OCI-LY7 (cell line): ENCODE measurements at regions not wholly inside any gene's neighbourhood (a gene's known extent, or its start where the extent isn't known, plus 50 kb on each side); places are given as distances from the start of the nearest gene placed in this dataset.

Source experiments
- BruUV-seq: library from RNA; stranded (reverse); fragments of 400-500 nt; replicated peaks from 2 replicates; lab custom pipeline; 2021; lab: Mats Ljungman, UMichigan
- CTCF ChIA-PET: fragments of 300-600 bp; sonication (Branson Sonifier 250); formaldehyde crosslinking; loops from one replicate; lab custom pipeline; 2022; ENCODE audit warnings: antibody characterized with exemption; ENCODE audit not compliant: unreplicated experiment; lab: Charles Lee
- POLR2A ChIA-PET: fragments of 300-600 bp; sonication (Branson Sonifier 250); formaldehyde crosslinking; loops from one replicate; lab custom pipeline; 2022; ENCODE audit warnings: antibody characterized with exemption; lab: Charles Lee
- DNase-seq: peaks from one replicate; pipeline ENCODE4 v3.0.0-alpha.2; 2015; ENCODE audit warnings: low spot score
- H2AFZ ChIP-seq: fragments of 200-600 bp; sonication (generic), shearing (Covaris generic); 2 replicates; pipeline ENCODE4 v1.6.1; 2014; ENCODE audit warnings: mild to moderate bottlenecking, antibody characterized with exemption, low read length, moderate library complexity
- H3K27ac ChIP-seq: fragments of 200-600 bp; sonication (generic); 2 replicates; pipeline ENCODE4 v1.5.1; 2014; ENCODE audit warnings: mixed run types, low read depth, mild to moderate bottlenecking, moderate library complexity, low read length, inconsistent platforms; ENCODE audit not compliant: poor library complexity, severe bottlenecking
- H3K36me3 ChIP-seq: fragments of 200-600 bp; sonication (generic); 2 replicates; pipeline ENCODE4 v1.6.1; 2014; ENCODE audit warnings: mild to moderate bottlenecking, antibody characterized with exemption, low read length, moderate library complexity, mixed read lengths; ENCODE audit not compliant: insufficient read depth
- H3K4me1 ChIP-seq: fragments of 200-600 bp; sonication (generic); 2 replicates; pipeline ENCODE4 v1.5.1; 2014; ENCODE audit warnings: mild to moderate bottlenecking, low read length; ENCODE audit not compliant: insufficient read depth, poor library complexity, severe bottlenecking
- H3K4me2 ChIP-seq: fragments of 200-600 bp; sonication (generic); 2 replicates; pipeline ENCODE4 v1.6.1; 2014; ENCODE audit warnings: mild to moderate bottlenecking, low read length
- H3K4me3 ChIP-seq: fragments of 200-600 bp; sonication (generic); 2 replicates; pipeline ENCODE4 v1.5.1; 2014; ENCODE audit warnings: mild to moderate bottlenecking, low read depth, low read length; ENCODE audit not compliant: poor library complexity, severe bottlenecking
- H3K79me2 ChIP-seq: fragments of 200-600 bp; sonication (generic); 2 replicates; pipeline ENCODE4 v1.6.1; 2016; ENCODE audit warnings: low read depth, mild to moderate bottlenecking, low read length, moderate library complexity, mixed read lengths; ENCODE audit not compliant: insufficient read depth
- H3K9me2 ChIP-seq: fragments of 200-600 bp; sonication (generic); 2 replicates; pipeline ENCODE4 v1.6.1; 2016; ENCODE audit warnings: mild to moderate bottlenecking, low read length, mixed read lengths; ENCODE audit not compliant: insufficient read depth
- H3K9me3 ChIP-seq: fragments of 200-600 bp; sonication (generic); 2 replicates; pipeline ENCODE4 v1.6.1; 2014; ENCODE audit warnings: mild to moderate bottlenecking, mixed run types, low read length, mixed read lengths
- H4K20me1 ChIP-seq: fragments of 200-600 bp; sonication (generic); 2 replicates; pipeline ENCODE4 v1.6.1; 2014; ENCODE audit warnings: mild to moderate bottlenecking, antibody characterized with exemption, low read length, moderate library complexity, mixed read lengths; ENCODE audit not compliant: insufficient read depth
- EZH2phosphoT487 ChIP-seq: fragments of 200-600 bp; sonication (generic); IDR thresholded peaks from 2 replicates; pipeline ENCODE4 v1.6.1; 2018; ENCODE audit warnings: low read depth, borderline replicate concordance, mild to moderate bottlenecking, mixed run types, antibody characterized with exemption, low read length, moderate library complexity, mixed read lengths
- intact Hi-C: fragments of 100-400 bp; cut with micrococcal nuclease; formaldehyde crosslinking; loops from one replicate; pipeline ENCODE4 v1.10.0; 2022; ENCODE audit not compliant: unreplicated experiment
- TF ChIP-seq, protein P1 (sequence below): fragments of 200-600 bp; sonication (generic); conservative IDR thresholded peaks from 2 replicates; pipeline ENCODE4 v1.5.1; 2014; ENCODE audit warnings: mild to moderate bottlenecking, antibody characterized with exemption, low read length, moderate library complexity, mixed read lengths

DNA sequence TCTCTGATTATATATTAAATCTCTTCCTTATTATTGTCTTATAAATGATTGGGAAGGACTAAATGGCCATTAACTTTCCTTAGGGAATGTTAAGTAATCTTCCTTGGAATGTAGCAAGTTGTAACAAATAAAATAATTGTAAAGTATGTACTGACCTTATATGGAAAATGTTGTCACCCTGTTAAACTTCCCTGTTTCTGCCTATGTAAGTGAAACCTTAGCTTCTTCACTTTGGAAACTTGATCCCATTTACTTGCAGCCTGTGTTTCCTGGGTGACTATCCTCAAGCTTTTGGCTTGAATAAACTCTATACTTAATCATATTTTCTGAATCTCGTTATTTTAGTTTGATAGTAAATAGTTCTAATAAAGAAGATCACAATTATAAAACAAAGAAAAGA lies 519.5 kb upstream of the PTCHD4 start:
- no TSS peak for BruUV-seq
- no peak for TF ChIP-seq EZH2phosphoT487
- TF ChIP-seq, protein P1, sequence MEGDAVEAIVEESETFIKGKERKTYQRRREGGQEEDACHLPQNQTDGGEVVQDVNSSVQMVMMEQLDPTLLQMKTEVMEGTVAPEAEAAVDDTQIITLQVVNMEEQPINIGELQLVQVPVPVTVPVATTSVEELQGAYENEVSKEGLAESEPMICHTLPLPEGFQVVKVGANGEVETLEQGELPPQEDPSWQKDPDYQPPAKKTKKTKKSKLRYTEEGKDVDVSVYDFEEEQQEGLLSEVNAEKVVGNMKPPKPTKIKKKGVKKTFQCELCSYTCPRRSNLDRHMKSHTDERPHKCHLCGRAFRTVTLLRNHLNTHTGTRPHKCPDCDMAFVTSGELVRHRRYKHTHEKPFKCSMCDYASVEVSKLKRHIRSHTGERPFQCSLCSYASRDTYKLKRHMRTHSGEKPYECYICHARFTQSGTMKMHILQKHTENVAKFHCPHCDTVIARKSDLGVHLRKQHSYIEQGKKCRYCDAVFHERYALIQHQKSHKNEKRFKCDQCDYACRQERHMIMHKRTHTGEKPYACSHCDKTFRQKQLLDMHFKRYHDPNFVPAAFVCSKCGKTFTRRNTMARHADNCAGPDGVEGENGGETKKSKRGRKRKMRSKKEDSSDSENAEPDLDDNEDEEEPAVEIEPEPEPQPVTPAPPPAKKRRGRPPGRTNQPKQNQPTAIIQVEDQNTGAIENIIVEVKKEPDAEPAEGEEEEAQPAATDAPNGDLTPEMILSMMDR = no peak
- CTCF ChIA-PET = no interaction called here
- no peak for DNase-seq
- Histone ChIP-seq H3K4me3 (no peak overlapping the region), H4K20me1 (no peaks in the 10 kb centered on the region), H3K4me1 (no peaks in the 10 kb centered on the region), H3K27ac (no peak overlapping the region), H3K9me2 (no peaks in the 10 kb centered on the region), H3K36me3 (no peaks in the 10 kb centered on the region), H3K9me3 (no peaks in the 10 kb centered on the region), H2AFZ (no peak overlapping the region), H3K4me2 (no peak overlapping the region), H3K79me2 (no peaks in the 10 kb centered on the region)
- POLR2A ChIA-PET = interaction anchor here (0.7 kb wide), 1 partner anchor 18 kb away, joined by 3 read pairs; no protein-coding TSS in a partner anchor
- intact Hi-C loops = no loop called here

DNA sequence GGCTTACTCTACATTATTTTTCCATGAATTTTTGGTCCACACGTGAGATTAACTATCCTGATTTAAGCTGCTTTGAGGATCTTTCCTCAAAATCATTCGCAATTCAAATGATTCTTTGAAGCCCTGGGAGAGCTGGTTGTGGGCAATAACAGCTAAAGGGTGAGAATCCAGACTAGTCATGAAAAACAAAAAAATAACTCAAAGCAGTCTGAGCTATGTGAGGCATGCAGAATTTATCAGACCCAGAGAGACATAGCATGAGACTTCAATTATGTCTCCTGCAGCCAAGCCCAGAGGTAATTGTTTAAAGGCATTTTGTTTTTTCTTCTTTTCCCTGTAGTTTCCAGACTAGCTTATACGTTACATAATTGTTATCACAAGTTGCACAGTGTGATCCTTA lies 517.3 kb upstream of the PTCHD4 start:
- no peaks in the 10 kb centered on the region for H3K36me3 ChIP-seq
- no peak for TF ChIP-seq EZH2phosphoT487
- TF ChIP-seq, protein P1 = no peak
- intact Hi-C loops = no loop called here

DNA sequence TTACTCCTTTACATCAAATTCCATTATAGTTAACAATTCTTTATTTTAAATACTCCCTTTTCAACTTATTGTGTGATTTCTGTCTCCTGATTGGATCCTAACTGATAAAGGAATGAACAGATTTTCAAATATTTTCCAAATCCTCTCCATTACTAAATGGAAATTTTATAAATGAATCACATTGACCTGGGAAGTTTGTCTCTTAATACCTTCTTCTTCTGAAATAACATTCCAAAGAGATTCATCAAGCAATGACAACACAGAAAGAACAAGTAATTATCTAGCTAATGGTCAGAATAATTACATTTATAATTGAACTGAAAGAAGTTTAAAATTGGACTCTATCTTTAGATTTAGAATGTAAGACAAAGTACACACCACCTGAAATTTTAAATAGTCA lies 515.4 kb upstream of the PTCHD4 start:
- CTCF ChIA-PET = no interaction called here
- no peaks in the 10 kb centered on the region for H3K9me2 ChIP-seq
- no peaks in the 10 kb centered on the region for H3K4me1 ChIP-seq
- POLR2A ChIA-PET = interaction anchor here (0.8 kb wide), 1 partner anchor 29 kb away, joined by 3 read pairs; no protein-coding TSS in a partner anchor
- H3K4me3 ChIP-seq = no peak overlapping the region
- no peak overlapping the region for H2AFZ ChIP-seq
- no peak overlapping the region for H3K4me2 ChIP-seq
- H3K79me2 ChIP-seq = no peaks in the 10 kb centered on the region
- intact Hi-C loops = no loop called here
- no peak for DNase-seq
- H3K9me3 ChIP-seq = no peaks in the 10 kb centered on the region
- H3K36me3 ChIP-seq = no peaks in the 10 kb centered on the region
- H3K27ac ChIP-seq = no peak overlapping the region
- TF ChIP-seq EZH2phosphoT487 = no peak
- TF ChIP-seq, protein P1 = no peak
- H4K20me1 ChIP-seq = no peaks in the 10 kb centered on the region
- BruUV-seq = no TSS peak

More for the DNA sequence above, 517.3 kb upstream of the PTCHD4 start:
- Histone ChIP-seq H3K79me2 (no peaks in the 10 kb centered on the region), H3K27ac (no peak overlapping the region), H3K9me3 (no peaks in the 10 kb centered on the region), H2AFZ (no peak overlapping the region), H4K20me1 (no peaks in the 10 kb centered on the region), H3K4me1 (no peaks in the 10 kb centered on the region), H3K9me2 (no peaks in the 10 kb centered on the region), H3K4me3 (no peak overlapping the region), H3K4me2 (no peak overlapping the region)
- BruUV-seq = no TSS peak
- ChIA-PET CTCF (no interaction called here), POLR2A (no interaction called here)
- DNase-seq = no peak
